ACC112 (cell line): ENCODE measurements at regions not wholly inside any gene's neighbourhood (a gene's known extent, or its start where the extent isn't known, plus 50 kb on each side); places are given as distances from the start of the nearest gene placed in this dataset.
A peak's percentile ranks its signal among the peaks of the same experiment; 100 is the strongest.
"Not testable (repeated sequence)": the region's sequence is repeated elsewhere in the genome, so short reads cannot be mapped to it uniquely, and the experiment has no call there.

ENCODE experiments used
- H2AFZ ChIP-seq: fragments of 200-600 bp; sonication (generic); one replicate; pipeline ENCODE4 v1.6.0; 2017; ENCODE audit warnings: antibody characterized with exemption, low read length; ENCODE audit not compliant: unreplicated experiment
- H3K27ac ChIP-seq: fragments of 200-600 bp; sonication (generic); 2 replicates; pipeline ENCODE4 v1.5.1; 2014; ENCODE audit warnings: low read depth, mild to moderate bottlenecking, antibody characterized with exemption, low read length, moderate library complexity
- H3K27me3 ChIP-seq: fragments of 200-600 bp; sonication (generic); 2 replicates; pipeline ENCODE4 v1.6.1; 2014; ENCODE audit warnings: mild to moderate bottlenecking, antibody characterized with exemption, low read length, moderate library complexity, mixed read lengths; ENCODE audit not compliant: insufficient read depth
- H3K36me3 ChIP-seq: fragments of 200-600 bp; sonication (generic); 2 replicates; pipeline ENCODE4 v1.6.1; 2016; ENCODE audit warnings: mild to moderate bottlenecking, antibody characterized with exemption, low read length, moderate library complexity, mixed read lengths; ENCODE audit not compliant: insufficient read depth
- H3K4me1 ChIP-seq: fragments of 200-600 bp; sonication (generic); one replicate; pipeline ENCODE4 v1.6.1; 2016; ENCODE audit warnings: low read length, mixed read lengths; ENCODE audit not compliant: insufficient read depth, unreplicated experiment, control insufficient read depth
- H3K4me3 ChIP-seq: fragments of 200-600 bp; sonication (generic); 2 replicates; pipeline ENCODE4 v1.5.1; 2014; ENCODE audit warnings: mild to moderate bottlenecking, low read depth, low read length
- H3K79me2 ChIP-seq: fragments of 200-600 bp; sonication (generic); one replicate; pipeline ENCODE4 v1.6.0; 2016; ENCODE audit warnings: low read length; ENCODE audit not compliant: control insufficient read depth, unreplicated experiment, insufficient read depth

DNA sequence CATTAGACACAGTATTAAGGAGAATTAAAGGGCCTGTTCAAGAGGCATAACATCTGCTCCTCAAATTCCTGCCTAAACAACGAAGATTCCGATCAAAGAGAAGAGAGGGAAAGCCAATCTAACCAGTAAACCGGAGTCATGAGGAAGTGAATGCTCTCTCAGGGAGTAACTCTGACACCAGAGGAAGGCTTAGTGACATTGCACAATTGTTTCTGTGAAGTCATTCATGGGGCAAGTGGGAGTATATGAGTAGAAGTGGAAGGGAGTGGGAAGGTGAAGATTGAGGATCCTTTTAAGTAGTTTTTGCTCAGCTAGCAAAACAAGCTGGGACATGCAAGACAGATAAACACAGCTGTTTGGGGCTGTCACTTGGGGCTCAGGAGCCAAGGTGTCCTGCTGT is 136.4 kb upstream of the FAM174A start:
- not testable (repeated sequence) for H3K27ac ChIP-seq, H3K4me1 ChIP-seq, H3K36me3 ChIP-seq, H3K4me3 ChIP-seq, H3K27me3 ChIP-seq, H2AFZ ChIP-seq, H3K79me2 ChIP-seq

DNA sequence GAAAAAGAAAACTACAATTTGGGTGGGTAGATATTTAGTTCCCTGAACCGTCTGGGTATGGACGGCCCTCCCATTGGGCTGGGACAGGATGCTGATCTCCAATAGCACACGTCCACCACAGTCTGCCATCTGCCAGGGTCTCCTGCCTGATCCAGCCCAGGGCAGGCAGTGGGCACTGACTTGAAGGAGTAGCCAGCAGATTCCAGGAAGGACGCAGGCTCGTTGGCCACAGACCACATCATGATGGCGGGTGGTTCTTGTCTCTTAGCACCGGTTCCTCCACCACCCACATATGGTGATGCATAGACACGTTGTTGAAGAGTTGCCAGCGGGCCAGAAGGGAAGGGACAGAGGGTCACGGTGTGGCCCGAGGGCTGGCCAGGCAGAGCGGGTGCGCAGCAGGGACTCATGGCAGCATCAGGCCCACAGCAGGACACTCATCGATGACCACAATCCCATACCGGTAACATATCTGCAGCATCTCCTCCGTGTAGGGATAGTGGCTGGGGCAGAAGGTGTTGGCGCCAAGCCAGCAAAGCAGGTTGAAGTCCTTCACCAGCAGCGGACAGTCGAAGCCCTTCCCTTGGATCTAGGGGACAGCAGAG is 155.8 kb upstream of the FAM174A start:
- H3K4me3 ChIP-seq, H2AFZ ChIP-seq, H3K4me1 ChIP-seq, H3K27me3 ChIP-seq, H3K36me3 ChIP-seq, H3K79me2 ChIP-seq, H3K27ac ChIP-seq: not testable (repeated sequence)

DNA sequence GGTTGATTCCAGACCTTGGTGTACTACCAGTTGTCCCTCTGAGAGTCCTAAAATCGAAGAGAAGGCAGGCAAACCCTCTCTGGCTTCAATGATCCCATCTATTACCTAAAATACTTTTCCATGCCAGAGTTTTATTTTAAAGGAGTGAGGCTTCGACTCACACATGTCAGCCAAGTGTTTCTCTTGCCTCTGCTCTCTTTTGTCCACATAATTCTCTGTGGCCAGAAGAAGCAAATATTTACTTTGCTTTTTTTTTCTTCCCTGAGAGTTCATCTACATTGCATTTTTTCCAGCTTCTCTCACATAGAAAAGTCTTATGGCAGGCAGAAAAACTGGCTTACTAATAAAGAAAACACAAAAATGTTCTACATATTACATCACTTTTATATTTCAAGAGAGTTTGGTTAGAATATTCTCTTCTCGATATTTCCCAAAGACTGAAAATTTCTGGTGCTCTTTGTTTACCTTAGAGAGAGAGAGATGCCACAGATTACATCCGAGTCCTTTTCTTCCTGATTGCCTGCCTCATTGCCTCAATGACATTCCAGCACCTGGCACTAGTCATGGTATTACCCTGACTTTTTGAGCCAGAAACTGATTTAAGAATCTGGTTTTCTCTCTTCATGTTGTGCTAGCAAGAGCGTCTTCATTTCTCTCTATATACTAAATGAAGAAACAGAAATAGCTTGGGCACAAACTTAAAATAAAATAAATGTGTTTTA is 170.3 kb upstream of the FAM174A start:
- H3K4me3 ChIP-seq, H3K27me3 ChIP-seq, H3K79me2 ChIP-seq, H3K36me3 ChIP-seq, H2AFZ ChIP-seq, H3K4me1 ChIP-seq: not testable (repeated sequence)
- H3K27ac ChIP-seq = peak overlapping the region; percentile 51

DNA sequence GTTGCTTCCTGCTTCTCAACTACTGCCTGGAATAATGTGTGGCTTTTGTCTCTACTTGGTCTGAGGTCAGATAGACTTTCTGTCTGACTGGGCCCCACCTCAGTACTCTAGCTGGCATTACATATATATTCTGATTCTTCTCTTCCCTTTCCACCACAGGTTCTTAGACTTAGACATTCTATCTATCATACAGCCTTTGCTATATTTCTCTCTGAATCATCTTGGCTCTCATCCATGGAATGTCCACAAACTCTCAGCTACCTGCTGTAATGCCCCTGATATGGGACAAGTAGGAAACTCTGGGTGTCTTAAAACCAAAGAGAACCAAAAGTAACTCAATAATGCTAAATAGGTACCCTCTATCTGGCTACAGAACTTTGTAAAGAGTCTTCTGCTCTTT is 170.8 kb upstream of the FAM174A start:
- not testable (repeated sequence) for H2AFZ ChIP-seq, H3K36me3 ChIP-seq, H3K79me2 ChIP-seq, H3K4me1 ChIP-seq, H3K4me3 ChIP-seq, H3K27me3 ChIP-seq
- peak overlapping the region; percentile 42 for H3K27ac ChIP-seq

DNA sequence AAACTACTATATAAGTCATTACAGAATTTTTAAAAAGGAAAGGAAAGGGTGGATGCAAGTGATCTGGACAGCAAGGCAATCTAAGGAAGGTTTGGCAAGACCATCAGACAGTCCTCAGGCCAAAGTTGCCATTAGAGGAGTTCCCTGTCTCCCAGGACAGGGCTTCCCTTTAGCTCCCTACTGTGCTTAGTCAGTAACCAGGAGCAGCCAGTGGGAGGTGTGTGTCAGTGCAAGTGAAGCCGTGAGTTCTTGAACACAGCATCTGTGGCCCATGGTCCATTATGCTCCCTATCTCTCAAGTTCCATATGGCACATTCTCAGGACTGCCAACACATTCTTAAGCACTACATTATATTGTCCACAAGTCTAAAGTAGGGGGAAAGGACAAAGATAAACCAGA is 175.2 kb upstream of the FAM174A start:
- H3K27me3 ChIP-seq, H3K4me3 ChIP-seq, H3K36me3 ChIP-seq, H2AFZ ChIP-seq, H3K79me2 ChIP-seq, H3K4me1 ChIP-seq, H3K27ac ChIP-seq: not testable (repeated sequence)

DNA sequence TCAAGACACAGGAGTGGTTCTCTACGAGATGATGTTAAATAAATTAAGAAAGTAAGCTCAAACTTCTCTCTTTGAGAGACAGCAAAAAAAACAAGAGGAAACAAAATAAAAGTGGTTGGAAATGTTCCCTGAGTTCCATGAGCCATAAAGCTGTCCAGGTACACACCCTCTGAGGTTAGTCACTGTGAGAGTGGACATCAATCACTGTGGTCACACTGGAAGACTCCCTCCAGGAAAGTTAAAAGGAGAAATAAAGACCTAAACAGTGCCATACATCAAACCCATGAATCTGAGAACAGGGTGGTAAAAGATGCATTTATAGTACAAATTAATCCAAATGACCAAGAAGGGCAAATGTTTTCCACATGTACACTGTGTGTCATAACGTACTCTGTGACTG is 188.9 kb upstream of the FAM174A start:
- not testable (repeated sequence) for H3K4me3 ChIP-seq, H3K36me3 ChIP-seq, H3K79me2 ChIP-seq, H3K27ac ChIP-seq, H2AFZ ChIP-seq, H3K4me1 ChIP-seq, H3K27me3 ChIP-seq

DNA sequence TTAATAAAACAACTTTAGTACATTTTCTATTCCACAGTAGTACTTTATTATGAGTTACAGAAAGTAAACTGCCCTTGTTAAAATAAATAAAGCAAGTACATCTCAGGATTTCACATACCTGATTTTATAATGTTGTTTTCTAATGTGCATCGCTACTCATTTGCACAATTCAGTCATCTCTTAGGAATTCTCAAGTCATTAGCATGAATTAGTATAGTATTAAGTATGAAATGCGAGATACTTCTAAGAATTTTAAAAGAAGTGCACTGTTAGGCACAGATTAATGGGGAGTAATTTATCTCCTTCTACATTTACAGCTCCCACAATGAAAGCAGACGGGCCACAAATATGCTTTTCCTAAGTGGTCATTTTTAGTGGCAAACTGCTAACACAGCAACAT is 193.7 kb upstream of the FAM174A start:
- not testable (repeated sequence) for H3K27ac ChIP-seq, H3K4me3 ChIP-seq, H3K36me3 ChIP-seq, H3K79me2 ChIP-seq, H3K27me3 ChIP-seq, H3K4me1 ChIP-seq, H2AFZ ChIP-seq

DNA sequence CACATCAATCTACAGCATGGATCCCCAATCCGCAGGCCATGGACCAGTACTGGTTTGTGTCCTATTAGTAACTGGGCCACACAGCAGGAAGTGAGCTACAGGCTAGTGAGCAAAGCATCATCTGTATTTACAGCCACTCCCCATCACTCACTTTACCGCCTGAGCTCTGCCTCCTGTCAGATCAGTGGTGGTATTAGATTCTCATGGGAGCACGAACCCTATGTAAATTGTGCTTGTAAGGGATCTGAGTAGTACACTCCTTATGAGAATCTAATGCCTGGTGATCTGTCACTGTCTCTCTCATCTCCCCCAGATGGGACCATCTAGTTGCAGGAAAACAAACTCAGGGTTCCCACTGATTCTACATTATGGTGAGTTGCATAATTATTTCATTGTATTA is 212.7 kb upstream of the FAM174A start:
- no peak overlapping the region for H3K4me3 ChIP-seq
- H2AFZ ChIP-seq = no peak overlapping the region
- no peaks in the 10 kb centered on the region for H3K79me2 ChIP-seq
- no peak overlapping the region for H3K27ac ChIP-seq
- no peaks in the 10 kb centered on the region for H3K27me3 ChIP-seq
- no peaks in the 10 kb centered on the region for H3K4me1 ChIP-seq
- H3K36me3 ChIP-seq = no peaks in the 10 kb centered on the region

DNA sequence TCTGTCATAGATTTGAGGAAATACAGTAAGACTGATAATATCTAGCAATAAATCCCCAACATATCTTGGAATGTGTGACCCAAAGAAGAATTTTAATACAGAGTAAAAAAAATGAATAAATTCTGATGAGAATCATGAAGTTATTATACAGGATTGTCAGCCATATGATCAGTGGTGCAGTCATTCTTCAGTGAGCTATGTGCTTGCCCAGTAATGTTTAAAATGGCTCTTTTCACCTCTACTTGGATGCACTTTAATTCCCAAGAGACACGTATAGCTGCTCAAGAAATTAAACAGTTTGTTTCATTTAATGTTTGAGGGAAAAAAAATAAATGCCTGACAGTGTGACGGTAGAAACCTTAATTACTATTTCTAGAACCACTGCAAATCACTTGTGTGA is 215.3 kb upstream of the FAM174A start:
- no peaks in the 10 kb centered on the region for H3K36me3 ChIP-seq
- H3K4me1 ChIP-seq = no peaks in the 10 kb centered on the region
- no peaks in the 10 kb centered on the region for H3K79me2 ChIP-seq
- no peak overlapping the region for H3K4me3 ChIP-seq
- no peaks in the 10 kb centered on the region for H3K27me3 ChIP-seq
- no peak overlapping the region for H2AFZ ChIP-seq
- no peak overlapping the region for H3K27ac ChIP-seq

DNA sequence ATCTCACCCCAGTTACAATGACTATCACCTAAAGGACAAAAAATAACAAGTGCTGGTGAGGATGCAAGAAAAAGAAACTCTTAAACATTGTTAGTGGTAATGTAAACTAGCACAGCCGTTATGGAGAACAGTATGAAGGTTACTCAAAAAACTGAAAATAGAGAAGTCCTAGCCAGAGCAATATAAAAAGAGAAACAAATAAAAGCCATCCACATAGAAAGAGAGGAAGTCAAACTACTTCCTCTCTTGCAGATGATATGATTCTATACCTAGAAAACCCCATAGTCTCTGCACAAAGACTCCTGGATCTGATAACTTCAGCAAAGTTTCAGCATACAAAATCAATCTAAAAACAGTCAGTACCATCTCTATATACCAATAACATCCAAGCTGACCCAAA is 221.5 kb upstream of the FAM174A start:
- Histone ChIP-seq H3K27ac (no peak overlapping the region), H2AFZ (no peak overlapping the region), H3K27me3 (no peaks in the 10 kb centered on the region), H3K4me1 (no peaks in the 10 kb centered on the region), H3K4me3 (no peak overlapping the region), H3K36me3 (no peaks in the 10 kb centered on the region), H3K79me2 (no peaks in the 10 kb centered on the region)

DNA sequence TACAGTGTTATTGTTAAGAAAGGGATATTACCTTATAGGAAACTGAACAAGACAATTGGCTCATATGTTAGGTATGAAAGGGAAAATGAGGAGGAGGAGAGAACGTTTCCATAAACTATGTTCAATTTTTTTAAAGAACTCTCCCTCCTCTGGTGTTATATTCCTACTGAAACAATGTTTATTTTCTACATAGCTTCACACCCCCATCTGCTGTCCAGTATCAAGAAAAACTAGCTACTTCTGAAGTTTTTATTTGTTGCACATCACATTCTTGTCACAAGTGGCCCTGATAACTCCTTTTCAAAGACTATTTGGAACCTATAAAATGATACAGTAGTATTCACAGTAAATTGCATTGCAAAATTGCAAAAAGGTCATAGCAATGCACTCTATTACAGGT is 223.4 kb upstream of the FAM174A start:
- Histone ChIP-seq H3K79me2 (no peaks in the 10 kb centered on the region), H3K27ac (no peak overlapping the region), H3K36me3 (no peaks in the 10 kb centered on the region), H2AFZ (no peak overlapping the region), H3K27me3 (no peaks in the 10 kb centered on the region), H3K4me1 (no peaks in the 10 kb centered on the region), H3K4me3 (no peak overlapping the region)
